ENCODE measurements at regions not wholly inside any gene's neighbourhood (a gene's known extent, or its start where the extent isn't known, plus 50 kb on each side); places are given as distances from the start of the nearest gene placed in this dataset.

DNA sequence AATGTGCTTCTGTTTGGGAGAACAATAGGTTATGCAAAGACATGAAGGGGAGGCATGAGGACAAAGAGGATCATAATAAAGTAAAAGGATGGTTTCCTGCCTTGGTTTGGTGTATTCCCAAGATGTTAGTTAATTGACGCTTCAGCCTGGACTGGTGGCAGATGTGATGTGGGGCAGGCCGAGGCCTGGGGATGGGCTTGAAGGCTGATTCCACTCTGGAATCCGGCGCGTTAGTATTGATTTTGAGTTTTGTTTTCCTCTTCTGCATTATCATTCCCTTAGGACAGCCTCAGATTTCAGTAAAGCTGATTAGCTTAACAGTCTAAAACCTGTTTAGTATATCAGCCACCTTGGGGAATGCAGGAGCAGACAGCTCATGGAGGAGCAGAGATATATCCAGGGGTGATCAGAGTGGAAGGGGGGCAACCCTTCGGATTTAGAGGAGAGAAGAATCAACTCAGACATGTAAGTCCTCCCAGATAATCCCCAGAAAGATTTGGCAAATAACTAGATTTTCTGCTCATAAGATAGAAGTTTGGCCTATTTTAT is 159.8 kb upstream of the MTPN start:
- H3K27ac ChIP-seq (ENCODE audit: low read length): no peak overlapping the region
- H3K27me3 ChIP-seq (ENCODE audit: control insufficient read depth, insufficient read depth, low read length): no peaks in the 10 kb centered on the region
- no CpG with 5 or more reads among the region's 6 CpGs for WGBS (ENCODE audit: insufficient coverage, insufficient read length)
- H3K36me3 ChIP-seq (ENCODE audit: control insufficient read depth, insufficient read depth, low read length): no peaks in the 10 kb centered on the region
- DNase-seq (ENCODE audit: low read depth, low spot score): no peak
- no peak overlapping the region for H3K4me3 ChIP-seq (ENCODE audit: low read length)
- no peaks in the 10 kb centered on the region; the same call in 1 of the 2 replicates for H3K4me1 ChIP-seq (ENCODE audit: control insufficient read depth, insufficient read depth, low read length)
- H3K9me3 ChIP-seq (ENCODE audit: control insufficient read depth, insufficient read depth, low read length): no peaks in the 10 kb centered on the region; the same call in 1 of the 2 replicates

DNA sequence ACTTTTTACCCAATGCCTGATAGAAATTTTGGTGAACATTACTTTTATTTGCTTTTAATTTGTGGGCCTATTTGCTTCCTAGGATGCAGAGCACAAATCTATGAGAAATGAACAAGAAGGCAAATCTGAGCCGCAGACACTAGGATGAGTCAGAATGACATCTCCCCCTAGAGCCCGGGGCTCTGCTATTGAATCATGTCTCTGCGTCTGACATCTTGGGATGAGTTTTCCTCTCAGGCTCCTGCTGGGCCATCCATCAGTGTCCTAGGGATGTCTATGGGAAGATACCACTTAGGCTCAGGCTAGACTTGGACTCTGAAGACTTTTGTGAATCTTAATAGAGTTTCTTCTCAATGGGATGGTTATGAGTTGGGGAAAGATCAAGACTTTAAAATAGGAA is 157.3 kb upstream of the MTPN start:
- H3K4me3 ChIP-seq (ENCODE audit: low read length): no peak overlapping the region
- H3K36me3 ChIP-seq (ENCODE audit: control insufficient read depth, insufficient read depth, low read length): no peaks in the 10 kb centered on the region
- H3K27ac ChIP-seq (ENCODE audit: low read length): no peak overlapping the region
- no peaks in the 10 kb centered on the region; the same call in 1 of the 2 replicates for H3K9me3 ChIP-seq (ENCODE audit: control insufficient read depth, insufficient read depth, low read length)
- no peaks in the 10 kb centered on the region for H3K27me3 ChIP-seq (ENCODE audit: control insufficient read depth, insufficient read depth, low read length)
- WGBS (ENCODE audit: insufficient coverage, insufficient read length): no CpG with 5 or more reads among the region's 3 CpGs
- no peak for DNase-seq (ENCODE audit: low read depth, low spot score)
- no peaks in the 10 kb centered on the region; the same call in 1 of the 2 replicates for H3K4me1 ChIP-seq (ENCODE audit: control insufficient read depth, insufficient read depth, low read length)

DNA sequence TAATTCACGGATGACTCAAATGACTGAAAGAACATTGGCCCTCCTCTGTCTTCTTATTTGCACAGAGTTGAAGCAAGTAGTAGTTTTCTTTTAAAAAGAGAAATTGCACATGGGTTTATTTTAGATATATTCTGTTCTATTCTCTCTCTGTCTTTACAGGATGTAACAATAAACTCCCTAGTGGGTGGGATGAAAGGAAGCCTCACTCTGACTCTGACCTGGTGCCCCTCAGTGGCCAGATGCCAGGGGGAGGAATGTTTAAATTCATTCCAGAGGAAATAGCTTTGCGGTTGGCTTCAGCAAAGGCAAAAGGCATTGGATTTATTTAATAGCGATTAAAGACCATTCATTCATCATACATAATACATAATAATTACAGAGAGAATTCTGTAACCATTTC is 156.4 kb upstream of the MTPN start:
- Histone ChIP-seq H3K27ac (ENCODE audit: low read length) (no peak overlapping the region), H3K27me3 (ENCODE audit: control insufficient read depth, insufficient read depth, low read length) (no peaks in the 10 kb centered on the region), H3K4me3 (ENCODE audit: low read length) (no peak overlapping the region), H3K4me1 (ENCODE audit: control insufficient read depth, insufficient read depth, low read length) (no peaks in the 10 kb centered on the region; the same call in 1 of the 2 replicates), H3K9me3 (ENCODE audit: control insufficient read depth, insufficient read depth, low read length) (no peaks in the 10 kb centered on the region), H3K36me3 (ENCODE audit: control insufficient read depth, insufficient read depth, low read length) (no peaks in the 10 kb centered on the region)
- WGBS (ENCODE audit: insufficient coverage, insufficient read length): no CpG with 5 or more reads among the region's 3 CpGs
- no peak for DNase-seq (ENCODE audit: low read depth, low spot score)

DNA sequence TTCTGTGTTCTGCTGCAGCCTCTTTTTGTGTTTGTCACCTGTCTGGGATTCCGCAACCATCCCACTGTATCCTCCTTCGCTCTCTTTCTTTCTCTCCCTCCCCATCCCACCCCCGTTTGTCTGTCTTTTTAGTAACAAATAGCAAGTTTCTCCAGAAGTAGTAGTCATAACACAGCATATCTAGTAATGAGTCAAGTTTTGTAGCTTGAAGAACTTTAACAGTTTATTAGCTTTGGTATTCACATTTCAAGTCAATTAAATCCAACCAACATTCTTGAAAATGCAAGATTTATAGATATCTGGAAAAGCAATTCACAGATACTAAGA is 154.1 kb upstream of the MTPN start:
- H3K27me3 ChIP-seq (ENCODE audit: control insufficient read depth, insufficient read depth, low read length): no peaks in the 10 kb centered on the region
- H3K27ac ChIP-seq (ENCODE audit: low read length): no peak overlapping the region
- no peaks in the 10 kb centered on the region for H3K36me3 ChIP-seq (ENCODE audit: control insufficient read depth, insufficient read depth, low read length)
- no peaks in the 10 kb centered on the region for H3K4me1 ChIP-seq (ENCODE audit: control insufficient read depth, insufficient read depth, low read length)
- WGBS (ENCODE audit: insufficient coverage, insufficient read length): no CpG with 5 or more reads among the region's 3 CpGs
- H3K4me3 ChIP-seq (ENCODE audit: low read length): no peak overlapping the region
- DNase-seq (ENCODE audit: low read depth, low spot score): no peak
- H3K9me3 ChIP-seq (ENCODE audit: control insufficient read depth, insufficient read depth, low read length): no peaks in the 10 kb centered on the region

DNA sequence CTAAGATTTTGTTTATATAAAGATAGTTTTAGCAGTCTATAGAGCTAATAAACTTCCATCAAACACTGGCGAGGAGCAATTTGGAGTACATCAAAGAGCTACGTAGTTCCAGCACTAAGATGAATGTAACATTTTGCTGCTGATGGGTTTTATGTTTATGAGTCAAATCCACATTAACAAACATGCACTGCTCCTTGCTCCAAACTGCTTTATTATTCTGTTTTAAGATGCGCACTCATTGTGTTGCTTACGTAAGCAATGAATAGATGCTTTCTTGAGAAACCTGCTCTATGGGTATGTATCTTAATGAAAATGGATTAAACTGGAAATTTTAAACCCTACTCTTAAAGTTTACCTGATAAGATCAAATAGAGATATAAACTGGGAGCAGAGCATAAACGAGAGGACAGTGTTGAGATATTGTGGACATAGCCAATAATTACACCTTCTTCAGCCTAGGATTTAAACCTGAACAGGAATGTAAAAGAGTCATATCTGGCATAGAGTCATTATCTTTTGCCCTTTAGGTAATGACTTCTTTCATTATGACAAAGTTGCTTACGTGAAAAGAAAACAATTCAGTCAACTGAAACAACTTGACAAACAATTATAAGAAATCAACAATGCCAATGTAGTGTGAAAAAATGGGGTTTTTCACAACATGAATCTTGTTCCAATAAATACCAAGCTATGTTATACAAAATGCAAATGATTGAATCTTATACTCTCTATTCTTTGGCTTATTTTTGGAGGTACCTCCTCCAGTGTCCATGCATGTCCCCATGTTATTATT is 153.5 kb upstream of the MTPN start:
- Histone ChIP-seq H3K4me1 (ENCODE audit: control insufficient read depth, insufficient read depth, low read length) (no peaks in the 10 kb centered on the region), H3K27me3 (ENCODE audit: control insufficient read depth, insufficient read depth, low read length) (no peaks in the 10 kb centered on the region), H3K4me3 (ENCODE audit: low read length) (no peak overlapping the region), H3K27ac (ENCODE audit: low read length) (no peak overlapping the region), H3K9me3 (ENCODE audit: control insufficient read depth, insufficient read depth, low read length) (no peaks in the 10 kb centered on the region), H3K36me3 (ENCODE audit: control insufficient read depth, insufficient read depth, low read length) (no peaks in the 10 kb centered on the region)
- no peak for DNase-seq (ENCODE audit: low read depth, low spot score)
- WGBS (ENCODE audit: insufficient coverage, insufficient read length): no CpG with 5 or more reads among the region's 6 CpGs

DNA sequence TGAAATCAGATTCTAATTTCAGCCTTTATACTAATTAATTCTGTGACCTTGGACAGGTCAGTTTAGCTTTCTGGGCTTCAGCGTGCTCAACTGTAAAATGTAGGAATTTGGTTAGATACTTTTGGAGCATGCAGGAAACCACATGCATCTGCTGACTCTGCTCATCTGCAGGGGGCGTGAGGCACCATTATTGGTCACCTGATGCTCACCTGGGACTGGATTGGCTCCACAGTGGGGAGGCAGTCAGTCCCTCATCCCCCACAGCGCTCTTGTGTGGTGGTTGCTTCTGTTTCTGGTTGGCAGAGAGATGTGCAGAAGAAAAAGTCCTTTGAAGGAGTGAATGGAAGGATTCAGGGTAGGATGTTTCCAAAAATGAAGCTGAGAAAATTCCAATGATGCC is 150.9 kb upstream of the MTPN start:
- DNase-seq (ENCODE audit: low read depth, low spot score): no peak
- Histone ChIP-seq H3K4me1 (ENCODE audit: control insufficient read depth, insufficient read depth, low read length) (no peaks in the 10 kb centered on the region), H3K27me3 (ENCODE audit: control insufficient read depth, insufficient read depth, low read length) (no peaks in the 10 kb centered on the region), H3K9me3 (ENCODE audit: control insufficient read depth, insufficient read depth, low read length) (no peaks in the 10 kb centered on the region), H3K36me3 (ENCODE audit: control insufficient read depth, insufficient read depth, low read length) (no peaks in the 10 kb centered on the region), H3K4me3 (ENCODE audit: low read length) (no peak overlapping the region), H3K27ac (ENCODE audit: low read length) (no peak overlapping the region)
- WGBS (ENCODE audit: insufficient coverage, insufficient read length): no CpG with 5 or more reads among the region's 3 CpGs

DNA sequence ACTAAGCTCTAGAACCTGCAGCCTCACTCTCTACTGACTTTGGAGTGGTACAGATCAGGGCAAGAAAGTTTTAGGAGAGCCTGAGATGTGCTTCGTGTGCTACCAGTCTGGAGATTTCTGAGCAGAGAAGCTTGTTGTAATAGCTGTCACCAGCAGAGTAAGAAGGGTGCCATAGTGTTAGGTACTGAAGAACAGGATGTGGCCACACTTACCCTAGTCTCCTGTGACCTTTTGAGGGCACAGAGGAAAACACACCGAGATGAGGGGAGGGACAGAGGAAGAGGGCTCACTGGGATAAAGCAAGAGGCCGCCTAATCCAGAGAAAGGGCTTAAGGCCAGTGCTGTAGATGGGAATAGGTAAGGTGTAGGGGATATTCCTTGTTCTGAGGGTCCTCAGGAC is 146.2 kb upstream of the MTPN start:
- Histone ChIP-seq H3K4me3 (ENCODE audit: low read length) (no peak overlapping the region), H3K27ac (ENCODE audit: low read length) (no peak overlapping the region), H3K9me3 (ENCODE audit: control insufficient read depth, insufficient read depth, low read length) (no peaks in the 10 kb centered on the region), H3K36me3 (ENCODE audit: control insufficient read depth, insufficient read depth, low read length) (no peaks in the 10 kb centered on the region), H3K27me3 (ENCODE audit: control insufficient read depth, insufficient read depth, low read length) (no peaks in the 10 kb centered on the region), H3K4me1 (ENCODE audit: control insufficient read depth, insufficient read depth, low read length) (no peaks in the 10 kb centered on the region)
- no CpG with 5 or more reads among the region's 3 CpGs for WGBS (ENCODE audit: insufficient coverage, insufficient read length)
- DNase-seq (ENCODE audit: low read depth, low spot score): no peak

DNA sequence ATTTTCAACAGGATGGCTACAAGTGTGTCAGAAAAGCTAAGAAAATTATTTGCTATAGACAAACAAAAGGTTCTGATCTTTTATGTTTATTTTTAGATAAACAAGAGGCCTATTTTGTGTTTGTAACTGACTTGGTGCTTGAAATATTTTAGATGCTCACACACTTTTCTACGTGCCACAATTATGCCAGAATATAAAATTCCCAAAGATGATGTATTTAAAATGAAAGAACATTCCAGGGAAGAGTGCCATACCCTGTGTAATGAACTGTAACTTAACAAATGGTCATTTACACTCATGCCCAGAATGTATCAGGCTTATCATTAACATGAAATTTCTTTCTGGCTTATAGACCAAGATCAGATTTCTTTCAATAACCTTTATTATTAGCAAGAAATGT is 144.9 kb upstream of the MTPN start:
- no CpG with 5 or more reads among the region's 1 CpG for WGBS (ENCODE audit: insufficient coverage, insufficient read length)
- Histone ChIP-seq H3K27me3 (ENCODE audit: control insufficient read depth, insufficient read depth, low read length) (no peaks in the 10 kb centered on the region), H3K4me3 (ENCODE audit: low read length) (no peak overlapping the region), H3K9me3 (ENCODE audit: control insufficient read depth, insufficient read depth, low read length) (no peaks in the 10 kb centered on the region), H3K36me3 (ENCODE audit: control insufficient read depth, insufficient read depth, low read length) (no peaks in the 10 kb centered on the region), H3K4me1 (ENCODE audit: control insufficient read depth, insufficient read depth, low read length) (no peaks in the 10 kb centered on the region), H3K27ac (ENCODE audit: low read length) (no peak overlapping the region)
- DNase-seq (ENCODE audit: low read depth, low spot score): no peak

DNA sequence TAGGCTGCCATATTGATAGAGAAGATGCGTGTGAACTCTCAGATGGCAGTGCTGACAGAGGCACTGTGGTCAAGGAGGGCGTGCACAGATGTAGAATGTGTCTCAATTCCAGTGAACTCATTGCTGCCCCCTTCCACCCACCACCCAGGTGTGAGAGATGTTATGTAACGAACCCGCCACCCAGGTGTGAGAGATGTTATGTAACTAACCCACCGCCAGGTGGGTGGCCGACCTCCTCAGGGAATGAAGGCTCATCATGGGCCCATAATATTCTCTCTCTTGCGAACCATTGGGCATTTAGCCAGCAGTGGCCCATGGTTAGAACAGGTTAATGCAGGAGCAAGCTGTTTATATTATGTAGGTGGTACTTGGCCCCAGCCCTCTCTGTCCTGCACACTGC is 140.4 kb upstream of the MTPN start:
- no peaks in the 10 kb centered on the region for H3K4me1 ChIP-seq (ENCODE audit: control insufficient read depth, insufficient read depth, low read length)
- WGBS (ENCODE audit: insufficient coverage, insufficient read length): no CpG with 5 or more reads among the region's 7 CpGs
- no peaks in the 10 kb centered on the region for H3K9me3 ChIP-seq (ENCODE audit: control insufficient read depth, insufficient read depth, low read length)

DNA sequence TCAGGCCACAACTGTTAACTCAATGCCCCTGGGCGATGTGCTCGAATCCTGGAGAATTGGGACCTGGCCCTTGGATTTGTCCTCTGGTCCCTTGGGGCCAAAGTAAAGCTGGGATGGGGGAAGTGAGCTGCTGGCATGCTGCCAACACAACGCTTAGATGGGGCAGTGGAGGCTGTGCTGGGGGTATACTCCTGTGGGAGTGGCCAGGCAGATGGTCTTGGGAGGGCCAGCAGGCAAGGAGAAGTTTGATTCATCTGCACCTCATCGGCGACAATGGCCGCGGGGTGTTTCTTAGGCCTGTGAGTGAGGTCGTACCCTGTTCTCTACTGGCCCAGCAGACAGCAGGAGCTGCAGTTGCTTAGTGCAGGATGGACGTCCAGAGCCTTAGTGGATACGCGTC is 139.0 kb upstream of the MTPN start:
- no peak overlapping the region for H3K27ac ChIP-seq (ENCODE audit: low read length)
- no peaks in the 10 kb centered on the region for H3K36me3 ChIP-seq (ENCODE audit: control insufficient read depth, insufficient read depth, low read length)
- H3K9me3 ChIP-seq (ENCODE audit: control insufficient read depth, insufficient read depth, low read length): no peaks in the 10 kb centered on the region
- H3K4me3 ChIP-seq (ENCODE audit: low read length): no peak overlapping the region
- H3K4me1 ChIP-seq (ENCODE audit: control insufficient read depth, insufficient read depth, low read length): no peaks in the 10 kb centered on the region
- no peak for DNase-seq (ENCODE audit: low read depth, low spot score)
- no CpG with 5 or more reads among the region's 11 CpGs for WGBS (ENCODE audit: insufficient coverage, insufficient read length)
- H3K27me3 ChIP-seq (ENCODE audit: control insufficient read depth, insufficient read depth, low read length): no peaks in the 10 kb centered on the region

More for the DNA sequence above, 140.4 kb upstream of the MTPN start:
- Histone ChIP-seq H3K27me3 (ENCODE audit: control insufficient read depth, insufficient read depth, low read length) (no peaks in the 10 kb centered on the region), H3K27ac (ENCODE audit: low read length) (no peak overlapping the region), H3K36me3 (ENCODE audit: control insufficient read depth, insufficient read depth, low read length) (no peaks in the 10 kb centered on the region), H3K4me3 (ENCODE audit: low read length) (no peak overlapping the region)
- no peak for DNase-seq (ENCODE audit: low read depth, low spot score)

Measured in iPS DF 6.9 (cell line).